AG09309 (cell line): ENCODE measurements at regions not wholly inside any gene's neighbourhood (a gene's known extent, or its start where the extent isn't known, plus 50 kb on each side); places are given as distances from the start of the nearest gene placed in this dataset.
"Not testable (repeated sequence)": the region's sequence is repeated elsewhere in the genome, so short reads cannot be mapped to it uniquely, and the experiment has no call there.

ENCODE experiments used
- DNase-seq: peaks from one replicate; pipeline ENCODE4 v3.0.0-alpha.2; 2010; ENCODE audit warnings: low read depth
- H3K4me3 ChIP-seq: 2 replicates; pipeline ENCODE4 v1.5.1; 2011; ENCODE audit warnings: mild to moderate bottlenecking, low read depth, low read length, moderate library complexity; ENCODE audit not compliant: control insufficient read depth
- TF ChIP-seq, protein P1 (sequence below): IDR thresholded peaks from 2 replicates; pipeline ENCODE4 v1.5.1; 2011; ENCODE audit warnings: mild to moderate bottlenecking, low read depth, low read length, inconsistent platforms; ENCODE audit not compliant: insufficient read depth, control insufficient read depth; ENCODE audit errors: missing control alignments

DNA sequence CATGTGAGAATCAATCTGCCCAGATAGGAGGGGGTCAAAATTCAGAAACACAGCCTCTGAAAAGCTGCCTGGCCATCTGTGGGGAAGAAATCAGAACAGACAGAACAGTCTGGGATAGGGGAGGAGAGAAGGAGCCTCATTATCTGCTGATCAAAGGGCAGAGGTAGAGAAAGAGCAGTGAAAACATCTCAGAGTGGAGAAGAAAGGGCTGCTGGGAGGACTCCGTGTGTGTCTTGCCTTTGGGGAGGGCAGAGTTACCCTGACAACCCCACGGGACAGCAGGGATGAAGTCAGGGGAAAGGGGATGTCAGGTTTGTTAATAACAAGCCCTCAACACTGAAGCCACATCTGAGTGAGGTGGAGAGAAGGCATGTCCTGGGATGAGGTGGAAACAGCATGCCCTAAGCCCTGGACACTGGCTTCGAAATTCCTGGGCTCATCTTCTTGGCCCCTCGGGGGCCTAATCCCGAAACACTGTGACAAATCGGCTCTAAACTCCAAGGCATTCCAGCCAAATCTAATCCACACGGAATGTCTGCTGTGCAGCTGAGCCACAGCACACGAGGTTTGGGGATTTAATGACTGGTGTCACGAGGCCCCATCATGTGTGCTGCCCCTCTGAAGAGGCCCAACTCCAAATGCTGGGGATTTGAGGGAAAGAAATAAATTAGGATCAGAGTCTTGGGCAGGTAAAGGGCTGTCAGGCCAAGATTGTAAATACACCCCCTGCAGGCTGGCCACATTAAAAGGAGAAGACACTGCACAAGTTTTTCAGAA, 82.8 kb upstream of the FGFR2 start:
- TF ChIP-seq, protein P1, sequence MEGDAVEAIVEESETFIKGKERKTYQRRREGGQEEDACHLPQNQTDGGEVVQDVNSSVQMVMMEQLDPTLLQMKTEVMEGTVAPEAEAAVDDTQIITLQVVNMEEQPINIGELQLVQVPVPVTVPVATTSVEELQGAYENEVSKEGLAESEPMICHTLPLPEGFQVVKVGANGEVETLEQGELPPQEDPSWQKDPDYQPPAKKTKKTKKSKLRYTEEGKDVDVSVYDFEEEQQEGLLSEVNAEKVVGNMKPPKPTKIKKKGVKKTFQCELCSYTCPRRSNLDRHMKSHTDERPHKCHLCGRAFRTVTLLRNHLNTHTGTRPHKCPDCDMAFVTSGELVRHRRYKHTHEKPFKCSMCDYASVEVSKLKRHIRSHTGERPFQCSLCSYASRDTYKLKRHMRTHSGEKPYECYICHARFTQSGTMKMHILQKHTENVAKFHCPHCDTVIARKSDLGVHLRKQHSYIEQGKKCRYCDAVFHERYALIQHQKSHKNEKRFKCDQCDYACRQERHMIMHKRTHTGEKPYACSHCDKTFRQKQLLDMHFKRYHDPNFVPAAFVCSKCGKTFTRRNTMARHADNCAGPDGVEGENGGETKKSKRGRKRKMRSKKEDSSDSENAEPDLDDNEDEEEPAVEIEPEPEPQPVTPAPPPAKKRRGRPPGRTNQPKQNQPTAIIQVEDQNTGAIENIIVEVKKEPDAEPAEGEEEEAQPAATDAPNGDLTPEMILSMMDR = no peak
- no peak for DNase-seq
- H3K4me3 ChIP-seq = no peak overlapping the region

DNA sequence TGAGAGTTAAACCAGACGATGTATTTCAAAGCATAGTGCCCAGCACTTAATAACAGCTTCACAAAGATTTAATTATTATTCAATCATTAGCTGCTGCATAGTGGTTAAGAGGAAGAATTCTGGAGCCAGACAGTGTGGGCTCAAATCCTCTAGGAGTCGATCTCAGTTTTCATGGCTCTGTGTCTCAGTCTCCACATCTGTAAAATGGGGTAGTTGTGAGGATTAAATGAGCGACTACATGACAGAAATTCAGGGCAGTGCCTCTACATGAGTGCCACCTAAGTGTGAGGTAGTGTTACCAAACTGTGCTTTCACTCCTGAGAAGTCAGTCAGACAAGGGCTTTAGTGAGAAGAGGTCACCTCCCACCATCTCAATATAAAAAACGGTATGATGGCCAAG, 81.7 kb upstream of the FGFR2 start:
- DNase-seq = no peak

DNA sequence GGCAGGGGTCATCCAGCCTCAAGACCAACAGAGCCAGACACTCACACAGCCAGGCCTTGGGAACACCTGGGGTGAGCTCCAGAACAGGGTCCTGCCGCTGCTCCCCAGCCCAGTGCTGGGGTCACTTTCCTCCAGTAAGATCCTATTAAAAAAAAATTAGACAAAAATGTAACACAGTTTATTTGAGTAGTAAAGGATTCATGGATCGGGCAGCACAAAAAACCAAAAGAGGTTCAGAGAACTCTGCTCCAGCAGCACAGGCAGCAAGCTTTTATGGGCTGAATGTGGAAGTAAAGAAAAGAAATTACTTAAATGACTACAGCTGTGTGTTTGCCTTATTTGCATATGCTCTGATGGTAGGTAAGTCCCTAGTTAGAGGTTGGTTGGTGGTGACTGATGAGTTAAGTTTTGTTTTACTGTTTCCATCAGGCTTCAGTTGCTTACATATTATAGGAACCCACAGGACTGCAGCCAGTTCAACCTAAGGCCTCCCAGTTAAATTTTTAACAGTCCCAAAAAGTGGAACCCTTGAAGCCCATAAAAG, 80.5 kb upstream of the FGFR2 start:
- TF ChIP-seq, protein P1 = no peak
- H3K4me3 ChIP-seq = no peak overlapping the region
- DNase-seq = no peak

More for the DNA sequence above, 81.7 kb upstream of the FGFR2 start:
- TF ChIP-seq, protein P1 = no peak
- no peak overlapping the region for H3K4me3 ChIP-seq

DNA sequence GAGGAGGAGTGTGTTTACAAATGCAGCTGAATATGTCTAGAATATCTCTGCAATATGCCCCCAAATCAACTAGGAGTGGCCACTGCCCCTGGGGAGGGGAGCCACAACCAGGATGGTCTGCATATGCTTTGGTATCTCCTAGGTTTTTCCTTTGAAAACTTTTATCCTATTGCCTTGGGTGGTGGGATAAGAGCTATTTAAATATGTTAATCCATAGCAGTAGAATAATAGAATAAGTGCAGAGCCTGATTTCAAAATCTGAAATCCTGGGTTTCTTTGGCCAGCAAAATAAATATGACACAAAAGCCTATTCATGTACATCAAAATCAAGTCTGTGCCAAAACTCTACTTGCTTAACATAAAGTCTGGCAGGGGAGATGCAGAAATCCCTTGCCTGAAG, 79.6 kb upstream of the FGFR2 start:
- no peak overlapping the region for H3K4me3 ChIP-seq
- TF ChIP-seq, protein P1 = no peak
- DNase-seq = no peak

DNA sequence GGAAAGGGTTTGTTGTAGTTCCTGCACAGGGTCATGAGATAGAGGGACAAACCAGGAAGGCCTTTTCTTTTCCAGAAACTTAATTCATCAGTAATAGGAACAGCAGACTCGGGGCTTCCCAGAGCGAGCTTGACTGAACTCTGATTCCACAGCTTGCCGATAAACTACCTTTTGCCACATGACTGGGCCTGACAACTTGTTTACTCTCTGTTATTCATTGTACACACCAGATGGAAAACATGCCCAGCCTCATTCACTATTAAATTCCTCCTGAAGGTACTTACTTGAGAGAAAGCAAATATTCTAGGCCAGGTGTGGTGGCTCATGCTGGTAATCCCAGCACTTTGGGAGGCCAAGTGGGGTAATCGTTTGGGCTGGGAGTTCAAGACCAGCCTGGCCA, 77.1 kb upstream of the FGFR2 start:
- no peak for DNase-seq
- no peak overlapping the region for H3K4me3 ChIP-seq
- TF ChIP-seq, protein P1 = no peak

DNA sequence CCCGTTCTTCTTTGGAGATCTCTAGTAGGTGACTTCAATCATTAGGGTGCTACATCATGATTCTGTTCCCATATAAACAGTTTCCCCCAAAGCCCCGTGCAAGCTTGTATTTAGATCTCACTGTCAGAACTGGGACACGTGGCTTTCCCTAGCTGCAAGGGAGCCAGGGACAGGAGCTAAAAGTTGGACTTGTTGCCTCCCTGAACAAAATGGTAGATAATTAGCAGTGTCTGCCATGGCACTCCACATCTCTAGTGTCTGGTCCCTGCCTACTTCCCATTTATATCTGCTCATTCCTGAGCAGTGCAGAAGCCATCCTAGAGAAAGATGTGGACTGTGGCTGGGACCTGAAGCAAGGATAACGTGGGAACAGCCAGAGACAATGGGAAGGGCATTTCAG, 76.6 kb upstream of the FGFR2 start:
- TF ChIP-seq, protein P1 = no peak
- DNase-seq = no peak
- no peak overlapping the region for H3K4me3 ChIP-seq

DNA sequence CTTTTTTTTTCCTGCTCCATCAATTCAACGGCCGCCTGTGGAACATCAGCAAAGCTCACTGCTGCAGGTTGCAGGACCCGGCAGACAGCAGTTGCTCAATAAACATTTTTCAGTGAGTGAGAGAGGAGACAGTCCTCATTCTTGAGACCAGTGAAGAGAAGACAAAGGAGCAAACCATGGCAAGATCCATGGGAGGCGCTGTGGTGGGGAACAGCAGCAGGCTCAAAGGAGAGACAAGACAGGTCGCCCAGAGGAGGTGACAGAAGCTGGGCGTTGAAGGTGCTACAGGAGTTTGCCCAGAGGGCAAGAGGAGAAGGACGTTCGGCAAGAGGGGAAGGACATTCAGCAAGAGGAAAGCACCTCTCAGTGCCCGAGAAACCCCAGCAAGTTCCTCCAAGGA, 74.5 kb upstream of the FGFR2 start:
- DNase-seq = no peak
- H3K4me3 ChIP-seq = no peak overlapping the region
- TF ChIP-seq, protein P1 = no peak

DNA sequence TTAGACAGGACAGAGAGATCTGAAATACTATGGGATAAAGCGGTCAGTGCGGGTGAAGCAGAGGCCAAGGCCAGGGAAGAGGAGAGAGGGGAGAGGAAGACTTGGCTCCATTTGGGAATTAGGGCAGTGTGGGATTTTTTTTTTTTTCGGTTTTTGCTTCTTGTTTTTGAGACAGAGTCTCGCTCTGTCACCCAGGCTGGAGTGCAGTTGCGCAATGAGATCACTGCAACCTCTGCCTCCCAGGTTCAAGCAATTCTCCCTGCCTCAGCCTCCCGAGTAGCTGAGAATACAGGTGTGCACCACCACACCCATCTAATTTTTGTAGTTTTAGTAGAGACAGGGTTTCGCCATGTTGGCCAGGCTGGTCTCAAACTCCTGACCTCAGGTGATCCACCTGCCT, 71.6 kb upstream of the FGFR2 start:
- not testable (repeated sequence) for DNase-seq

More for the DNA sequence above, 71.6 kb upstream of the FGFR2 start:
- H3K4me3 ChIP-seq = not testable (repeated sequence)
